CD4-positive, alpha-beta memory T cell (primary cell): ENCODE measurements at regions not wholly inside any gene's neighbourhood (a gene's known extent, or its start where the extent isn't known, plus 50 kb on each side); places are given as distances from the start of the nearest gene placed in this dataset.

Experiments used
- CTCF ChIA-PET: fragments of 350-600 bp; sonication (Branson Sonifier 250); formaldehyde crosslinking; loops from one replicate; lab custom pipeline; 2021; ENCODE audit warnings: inconsistent platforms; ENCODE audit not compliant: partially characterized antibody; lab: Charles Lee
- POLR2A ChIA-PET: fragments of 350-600 bp; sonication (Branson Sonifier 250); formaldehyde crosslinking; loops from one replicate; lab custom pipeline; 2021; ENCODE audit not compliant: partially characterized antibody; lab: Charles Lee
- DNase-seq, 5 donors: peaks; one replicate each; pipeline versions ENCODE4 v3.0.0 to v3.0.0-alpha.2; 2020 to 2022; ENCODE audit warnings: mixed read lengths in 1 of 5
- H3K27ac ChIP-seq: one replicate; pipeline ENCODE4 v1.7.0; 2013; ENCODE audit warnings: low read depth, low read length
- H3K27me3 ChIP-seq: 2 replicates; pipeline ENCODE4 v1.7.0; 2013; ENCODE audit warnings: mild to moderate bottlenecking, low read length, moderate library complexity; ENCODE audit not compliant: insufficient read depth
- H3K36me3 ChIP-seq: 2 replicates; pipeline ENCODE4 v1.7.0; 2013; ENCODE audit warnings: mild to moderate bottlenecking, low read length, moderate library complexity; ENCODE audit not compliant: insufficient read depth
- H3K4me1 ChIP-seq: 2 replicates; pipeline ENCODE4 v1.7.0; 2013; ENCODE audit warnings: mild to moderate bottlenecking, low read length, moderate library complexity; ENCODE audit not compliant: insufficient read depth
- H3K4me3 ChIP-seq, 2 donors: one replicate each; pipeline ENCODE4 v1.7.0; 2013; ENCODE audit warnings: low read length in 2 of 2, mild to moderate bottlenecking in 1 of 2
- H3K9me3 ChIP-seq, 2 donors: one replicate each; pipeline ENCODE4 v1.7.0; 2013; ENCODE audit warnings: low read length in 2 of 2, control low read depth in 1 of 2; ENCODE audit not compliant: control insufficient read depth in 1 of 2
- H3K27ac Mint-ChIP-seq, 7 donors: one replicate each; pipeline ENCODE4 v1.8.0; 2020 to 2021; ENCODE audit warnings: mixed read lengths in 7 of 7, mild to moderate bottlenecking in 6 of 7, inconsistent platforms in 3 of 7, moderate library complexity in 3 of 7
- H3K27me3 Mint-ChIP-seq, 2 donors: one replicate each; pipeline ENCODE4 v1.8.0; 2020 to 2021; ENCODE audit warnings: mixed read lengths in 2 of 2
- H3K36me3 Mint-ChIP-seq, 2 donors: one replicate each; pipeline ENCODE4 v1.8.0; 2020 to 2021; ENCODE audit warnings: mixed read lengths in 2 of 2, inconsistent platforms in 1 of 2, mild to moderate bottlenecking in 1 of 2
- H3K4me1 Mint-ChIP-seq, 4 donors: one replicate each; pipeline ENCODE4 v1.8.0; 2020 to 2021; ENCODE audit warnings: mixed read lengths in 4 of 4, mild to moderate bottlenecking in 1 of 4
- H3K4me3 Mint-ChIP-seq, 8 donors: one replicate each; pipeline ENCODE4 v1.8.0; 2020 to 2021; ENCODE audit warnings: mixed read lengths in 8 of 8, mild to moderate bottlenecking in 7 of 8, moderate library complexity in 6 of 8, inconsistent platforms in 3 of 8
- H3K9me3 Mint-ChIP-seq, 8 donors: one replicate each; pipeline ENCODE4 v1.8.0; 2020 to 2021; ENCODE audit warnings: mixed read lengths in 8 of 8, mild to moderate bottlenecking in 5 of 8, inconsistent platforms in 3 of 8, moderate library complexity in 1 of 8
- intact Hi-C: fragments of 100-400 bp; cut with micrococcal nuclease; formaldehyde crosslinking; loops from one replicate; pipeline ENCODE4 v1.15.1; 2023

DNA sequence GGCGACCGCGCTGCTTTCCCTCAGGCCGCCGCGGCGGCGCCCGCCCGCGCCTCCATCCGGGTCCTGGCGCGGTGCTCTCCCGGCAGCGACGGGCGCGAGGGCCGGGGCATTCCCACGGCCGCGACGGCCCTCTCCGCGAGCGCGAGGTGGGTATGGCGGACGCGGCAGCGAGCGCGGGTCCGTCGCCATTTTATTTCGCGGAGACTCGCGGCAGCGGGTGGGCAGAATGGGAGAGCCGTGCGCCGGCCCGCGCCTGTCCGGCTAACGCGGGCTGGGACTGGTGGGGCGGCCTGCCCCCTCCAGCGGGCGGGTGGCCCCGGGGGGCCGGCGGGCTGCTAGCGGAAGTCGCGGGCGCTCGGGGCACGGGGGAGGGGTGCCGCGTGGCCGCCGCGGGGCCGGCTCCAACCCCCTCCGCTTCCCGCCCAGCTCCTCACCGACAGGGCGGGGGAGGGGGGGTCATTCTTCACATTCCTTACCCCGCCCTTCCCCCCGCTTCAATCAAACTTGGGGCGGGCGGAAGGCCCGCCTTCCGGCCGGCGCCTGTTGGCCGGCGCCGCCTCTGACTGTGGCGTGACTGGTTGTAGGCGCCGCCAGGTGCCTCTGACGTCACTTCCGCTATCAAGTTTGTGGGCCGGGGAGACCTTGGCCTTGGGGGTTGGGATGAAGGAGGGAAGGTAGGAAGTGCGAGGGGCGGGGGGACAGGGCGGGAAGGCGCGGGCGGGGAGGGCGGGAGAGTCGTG is 82.1 kb downstream of the PTPDC1 start:
- Histone ChIP-seq H3K36me3 (no peaks in the 10 kb centered on the region), H3K4me1 (peaks cover 48% of the 10 kb centered on the region), H3K27me3 (no peaks in the 10 kb centered on the region), H3K9me3 (no peaks in the 10 kb centered on the region), H3K27ac (peak overlapping the region; percentile 98), H3K4me3 (peak overlapping the region in 1 of 2 donors; percentile 80)
- CTCF ChIA-PET, result no interaction called here
- intact Hi-C loops, result loop anchor here (10.0 kb wide), 6 partner anchors 208 to 1492 kb away; partner anchors contain the start of genes BICD2, CARD19, FAM120A and FAM120AOS
- no peaks in the 10 kb centered on the region for H3K9me3 Mint-ChIP-seq
- H3K4me1 Mint-ChIP-seq, result peaks cover 34 to 64% (median 45%) of the 10 kb centered on the region in 4 donors
- H3K36me3 Mint-ChIP-seq, result peaks cover 0 to 15% of the 10 kb centered on the region in 2 donors
- DNase-seq, result peak; percentile 93 to 96 (median 94)
- no peaks in the 10 kb centered on the region for H3K27me3 Mint-ChIP-seq
- H3K4me3 Mint-ChIP-seq, result peak overlapping the region; percentile 79 to 98 (median 90)
- H3K27ac Mint-ChIP-seq, result peak overlapping the region; percentile 90 to 96 (median 95)
- POLR2A ChIA-PET, result interaction anchor here (1.0 to 2.0 kb wide), 6 partner anchors 15 to 1841 kb away, joined by 3 to 7 read pairs (median 6); partner anchors contain the start of genes CENPP, FAM120AOS, NOL8 and ZNF169

DNA sequence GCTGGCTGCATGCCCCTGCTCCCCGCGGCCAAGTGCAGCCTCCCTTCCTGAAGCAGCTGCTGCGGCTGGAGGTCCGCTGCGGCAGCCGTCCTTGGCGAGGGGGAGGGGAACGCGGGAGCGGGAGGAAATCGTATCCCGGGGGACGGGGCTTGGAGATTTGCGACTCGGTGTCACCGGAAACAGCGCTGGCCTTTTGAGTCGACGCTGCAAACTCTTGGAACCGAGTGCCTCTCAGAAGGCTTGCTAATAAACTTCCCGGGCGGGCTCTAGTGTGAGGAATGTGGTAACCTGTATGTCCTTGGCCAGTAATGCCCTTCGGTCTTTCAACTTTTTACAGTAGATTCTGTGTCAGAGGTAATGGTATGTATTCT is 82.7 kb downstream of the PTPDC1 start:
- Histone ChIP-seq H3K4me1 (peaks cover 54% of the 10 kb centered on the region), H3K4me3 (peak overlapping the region; percentile 46 to 80), H3K27me3 (no peaks in the 10 kb centered on the region), H3K36me3 (no peaks in the 10 kb centered on the region), H3K9me3 (no peaks in the 10 kb centered on the region), H3K27ac (peak overlapping the region; percentile 98)
- H3K27me3 Mint-ChIP-seq, result no peaks in the 10 kb centered on the region
- peak overlapping the region; percentile 79 to 98 (median 90) for H3K4me3 Mint-ChIP-seq
- ChIA-PET POLR2A (interaction anchor here (1.1 to 2.0 kb wide), 4 partner anchors 14 to 713 kb away, joined by 3 to 7 read pairs (median 6); partner anchors contain the start of genes FAM120AOS and ZNF169), CTCF (no interaction called here)
- H3K36me3 Mint-ChIP-seq, result peaks cover 0 to 15% of the 10 kb centered on the region in 2 donors
- no peak for DNase-seq
- no peaks in the 10 kb centered on the region for H3K9me3 Mint-ChIP-seq
- H3K27ac Mint-ChIP-seq, result peak overlapping the region; percentile 87 to 96 (median 95)
- intact Hi-C loops, result loop anchor here (10.0 kb wide), 6 partner anchors 208 to 1492 kb away; partner anchors contain the start of genes BICD2, CARD19, FAM120A and FAM120AOS
- peaks cover 38 to 69% (median 50%) of the 10 kb centered on the region in 4 donors for H3K4me1 Mint-ChIP-seq

DNA sequence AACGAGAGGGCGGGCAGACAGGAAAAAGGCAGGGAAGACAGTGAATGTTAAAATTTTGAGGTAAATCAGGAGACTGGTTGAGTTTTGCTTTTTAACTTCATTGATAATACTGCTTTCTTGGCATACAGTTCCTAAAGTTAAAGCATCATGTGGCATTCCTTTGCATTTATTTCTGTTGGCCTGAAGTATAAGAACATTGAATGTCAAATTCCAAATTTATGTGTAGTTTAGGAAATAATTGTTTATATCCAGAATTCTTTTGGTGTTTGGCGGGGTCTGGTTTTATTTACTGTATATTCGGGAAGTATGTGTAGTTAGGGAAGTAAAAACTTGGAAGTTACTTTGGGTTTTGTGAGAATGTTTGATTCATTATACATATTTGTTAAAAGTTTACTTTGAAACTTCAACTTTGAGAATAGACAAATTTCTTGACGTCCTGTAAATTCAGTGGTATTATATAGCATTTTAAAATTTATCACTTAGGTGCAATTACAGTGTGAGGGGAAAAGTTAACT is 83.2 kb downstream of the PTPDC1 start:
- no peaks in the 10 kb centered on the region for H3K36me3 ChIP-seq
- no peak for DNase-seq
- Mint-ChIP-seq H3K4me3 (peak overlapping the region; percentile 79 to 98 (median 90)), H3K36me3 (peaks cover 0 to 15% of the 10 kb centered on the region in 2 donors), H3K4me1 (peaks cover 42 to 74% (median 52%) of the 10 kb centered on the region in 4 donors), H3K27me3 (no peaks in the 10 kb centered on the region), H3K27ac (peak overlapping the region; percentile 87 to 96 (median 95)), H3K9me3 (no peaks in the 10 kb centered on the region)
- peak overlapping the region; percentile 46 to 80 for H3K4me3 ChIP-seq
- peaks cover 59% of the 10 kb centered on the region for H3K4me1 ChIP-seq
- ChIA-PET CTCF (no interaction called here), POLR2A (no interaction called here)
- intact Hi-C loops, result loop anchor here (10.0 kb wide), 6 partner anchors 207 to 1493 kb away; partner anchors contain the start of genes BICD2, CARD19, FAM120A and FAM120AOS
- peak overlapping the region; percentile 98 for H3K27ac ChIP-seq
- no peaks in the 10 kb centered on the region for H3K9me3 ChIP-seq
- no peaks in the 10 kb centered on the region for H3K27me3 ChIP-seq

GRCh38 chr9:94168203-94169000 is 84.1 kb downstream of the PTPDC1 start:
- no peaks in the 10 kb centered on the region for H3K27me3 Mint-ChIP-seq
- H3K27ac Mint-ChIP-seq, result peak overlapping the region; percentile 5 to 96 (median 95)
- H3K4me1 Mint-ChIP-seq, result peaks cover 50 to 84% (median 62%) of the 10 kb centered on the region in 4 donors
- POLR2A ChIA-PET, result interaction anchor here (0.8 to 1.0 kb wide), 2 partner anchors 11 to 90 kb away, joined by 3 read pairs; partner anchors contain the start of gene ZNF169
- peaks cover 2% of the 10 kb centered on the region for H3K36me3 ChIP-seq
- CTCF ChIA-PET, result interaction anchor here (1.1 to 1.3 kb wide), 2 partner anchors 14 to 44 kb away, joined by 3 to 4 read pairs; no protein-coding TSS in a partner anchor
- intact Hi-C loops, result loop anchor here (10.0 kb wide), 6 partner anchors 206 to 1494 kb away; partner anchors contain the start of genes BICD2, CARD19, FAM120A and FAM120AOS
- H3K9me3 ChIP-seq, result no peaks in the 10 kb centered on the region
- peak overlapping the region; percentile 98 for H3K27ac ChIP-seq
- no peaks in the 10 kb centered on the region for H3K9me3 Mint-ChIP-seq
- H3K36me3 Mint-ChIP-seq, result peaks cover 0 to 22% of the 10 kb centered on the region in 2 donors
- no peak for DNase-seq
- peak overlapping the region; percentile 79 to 98 (median 90) for H3K4me3 Mint-ChIP-seq
- no peak overlapping the region for H3K4me3 ChIP-seq
- H3K27me3 ChIP-seq, result no peaks in the 10 kb centered on the region
- H3K4me1 ChIP-seq, result peaks cover 68% of the 10 kb centered on the region

- DNase-seq, result no peak
- Histone ChIP-seq H3K27ac (no peak overlapping the region), H3K9me3 (no peaks in the 10 kb centered on the region), H3K27me3 (no peaks in the 10 kb centered on the region), H3K36me3 (peaks cover 6% of the 10 kb centered on the region), H3K4me3 (no peak overlapping the region), H3K4me1 (peaks cover 84% of the 10 kb centered on the region)
- H3K36me3 Mint-ChIP-seq, result peaks cover 3 to 34% of the 10 kb centered on the region in 2 donors
- no peaks in the 10 kb centered on the region for H3K27me3 Mint-ChIP-seq
- peak overlapping the region in 3 of 7 donors; percentile 67 to 92 (median 86) for H3K27ac Mint-ChIP-seq
- ChIA-PET POLR2A (no interaction called here), CTCF (no interaction called here)
- H3K4me1 Mint-ChIP-seq, result peaks cover 60 to 95% (median 71%) of the 10 kb centered on the region in 4 donors
- H3K9me3 Mint-ChIP-seq, result no peaks in the 10 kb centered on the region
- peak overlapping the region in 6 of 8 donors; percentile 2 to 79 (median 49) for H3K4me3 Mint-ChIP-seq
- intact Hi-C loops, result loop anchor here (10.0 kb wide), 6 partner anchors 205 to 1495 kb away; partner anchors contain the start of genes BICD2, CARD19, FAM120A and FAM120AOS
Observed at GRCh38 chr9:94169968-94170367, 85.7 kb downstream of the PTPDC1 start.

GRCh38 chr9:94173632-94174031 is 85.5 kb upstream of the ZNF169 start:
- H3K4me1 ChIP-seq, result peaks cover 92% of the 10 kb centered on the region
- no peaks in the 10 kb centered on the region for H3K27me3 ChIP-seq
- H3K36me3 Mint-ChIP-seq, result peaks cover 21 to 55% of the 10 kb centered on the region in 2 donors
- no peaks in the 10 kb centered on the region for H3K27me3 Mint-ChIP-seq
- no peak overlapping the region for H3K27ac ChIP-seq
- no peaks in the 10 kb centered on the region for H3K9me3 ChIP-seq
- H3K27ac Mint-ChIP-seq, result peak overlapping the region; percentile 8 to 83 (median 66)
- no peak overlapping the region for H3K4me3 ChIP-seq
- no peaks in the 10 kb centered on the region for H3K9me3 Mint-ChIP-seq
- no peak for DNase-seq
- peaks cover 6% of the 10 kb centered on the region for H3K36me3 ChIP-seq
- intact Hi-C loops, result no loop called here
- peaks cover 57 to 94% (median 74%) of the 10 kb centered on the region in 4 donors for H3K4me1 Mint-ChIP-seq
- ChIA-PET CTCF (interaction anchor here (1.1 kb wide), 1 partner anchor 107 kb away, joined by 3 read pairs; no protein-coding TSS in a partner anchor), POLR2A (interaction anchor here (0.7 kb wide), 2 partner anchors 9 to 10 kb away, joined by 3 read pairs; no protein-coding TSS in a partner anchor)
- peak overlapping the region in 6 of 8 donors; percentile 22 to 60 (median 44) for H3K4me3 Mint-ChIP-seq
